Trophoblast cell (in vitro differentiated cells and primary cell): ENCODE measurements at regions not wholly inside any gene's neighbourhood (a gene's known extent, or its start where the extent isn't known, plus 50 kb on each side); places are given as distances from the start of the nearest gene placed in this dataset.
A peak's percentile ranks its signal among the peaks of the same experiment; 100 is the strongest.

Source experiments
- DNase-seq, 2 donors: peaks; one replicate each; pipeline ENCODE4 v3.0.0-alpha.2; 2016
- H2AFZ ChIP-seq: 2 replicates; pipeline ENCODE4 v1.6.1; 2013; ENCODE audit warnings: low read length, moderate library complexity, mild to moderate bottlenecking; ENCODE audit not compliant: insufficient read depth, poor library complexity
- H2AK5ac ChIP-seq: 2 replicates; pipeline ENCODE4 v1.6.1; 2013; ENCODE audit warnings: mild to moderate bottlenecking, low read length
- H2BK120ac ChIP-seq: 2 replicates; pipeline ENCODE4 v1.6.1; 2013; ENCODE audit warnings: low read length, mild to moderate bottlenecking, moderate library complexity; ENCODE audit not compliant: insufficient read depth, poor library complexity
- H2BK12ac ChIP-seq: 2 replicates; pipeline ENCODE4 v1.6.1; 2013; ENCODE audit warnings: mild to moderate bottlenecking, low read length, moderate library complexity
- H2BK5ac ChIP-seq: 2 replicates; pipeline ENCODE4 v1.6.1; 2013; ENCODE audit warnings: low read length, low read depth, moderate library complexity, mild to moderate bottlenecking; ENCODE audit not compliant: poor library complexity
- H3K14ac ChIP-seq: 2 replicates; pipeline ENCODE4 v1.6.1; 2013; ENCODE audit warnings: mild to moderate bottlenecking, low read length
- H3K18ac ChIP-seq: 2 replicates; pipeline ENCODE4 v1.6.1; 2013; ENCODE audit warnings: mild to moderate bottlenecking, low read length
- H3K23ac ChIP-seq: 2 replicates; pipeline ENCODE4 v1.6.1; 2013; ENCODE audit warnings: low read length
- H3K27ac ChIP-seq: 2 replicates; pipeline ENCODE4 v1.5.1; 2013; ENCODE audit warnings: low read depth, mild to moderate bottlenecking, inconsistent platforms, low read length, moderate library complexity
- H3K27me3 ChIP-seq: 2 replicates; pipeline ENCODE4 v1.6.1; 2013; ENCODE audit warnings: inconsistent platforms, mild to moderate bottlenecking, low read length, moderate library complexity; ENCODE audit not compliant: insufficient read depth
- H3K36me3 ChIP-seq, 2 experiments: 1 replicate in 1 of 2; 2 replicates in 1 of 2; pipeline ENCODE4 v1.6.1; 2013; ENCODE audit warnings: low read length in 2 of 2, mild to moderate bottlenecking in 2 of 2, moderate library complexity in 1 of 2; ENCODE audit not compliant: insufficient read depth in 2 of 2, control insufficient read depth in 1 of 2
- H3K4ac ChIP-seq: 2 replicates; pipeline ENCODE4 v1.6.1; 2013; ENCODE audit warnings: low read depth, mild to moderate bottlenecking, low read length, moderate library complexity
- H3K4me1 ChIP-seq, 2 experiments: 1 replicate in 1 of 2; 2 replicates in 1 of 2; pipeline ENCODE4 v1.6.1; 2013; ENCODE audit warnings: low read length in 2 of 2, mild to moderate bottlenecking in 2 of 2, moderate library complexity in 1 of 2; ENCODE audit not compliant: insufficient read depth in 2 of 2, control insufficient read depth in 1 of 2
- H3K4me2 ChIP-seq: 2 replicates; pipeline ENCODE4 v1.6.1; 2013; ENCODE audit warnings: inconsistent platforms, mild to moderate bottlenecking, low read length, moderate library complexity
- H3K4me3 ChIP-seq: 2 replicates; pipeline ENCODE4 v1.5.1; 2013; ENCODE audit warnings: mild to moderate bottlenecking, low read depth, low read length, inconsistent platforms
- H3K79me1 ChIP-seq: one replicate; pipeline ENCODE4 v1.6.1; 2013; ENCODE audit warnings: low read length
- H3K79me2 ChIP-seq: 2 replicates; pipeline ENCODE4 v1.6.1; 2013; ENCODE audit warnings: low read length, mild to moderate bottlenecking; ENCODE audit not compliant: control insufficient read depth, insufficient read depth, poor library complexity
- H3K9ac ChIP-seq: 2 replicates; pipeline ENCODE4 v1.6.1; 2013; ENCODE audit warnings: mild to moderate bottlenecking, low read length
- H3K9me3 ChIP-seq: 2 replicates; pipeline ENCODE4 v1.6.1; 2013; ENCODE audit warnings: low read depth, mild to moderate bottlenecking, control low read depth, inconsistent platforms, low read length; ENCODE audit not compliant: insufficient read depth
- H4K12ac ChIP-seq: 2 replicates; pipeline ENCODE4 v1.6.1; 2013; ENCODE audit warnings: low read depth, mild to moderate bottlenecking, low read length, moderate library complexity
- H4K8ac ChIP-seq: 2 replicates; pipeline ENCODE4 v1.6.1; 2013; ENCODE audit warnings: low read depth, mild to moderate bottlenecking, low read length, moderate library complexity
- H4K91ac ChIP-seq: one replicate; pipeline ENCODE4 v1.6.1; 2013; ENCODE audit warnings: low read depth, mild to moderate bottlenecking, low read length, moderate library complexity
- WGBS: extraction: QIAGEN DNeasy Blood & Tissue Kit; methylation state at CpG from one replicate; pipeline ENCODE4 v1.1.7; 2013; ENCODE audit warnings: missing lambda C conversion rate; ENCODE audit not compliant: insufficient read length, insufficient coverage; ENCODE audit errors: extremely low coverage; 5-methylcytosine and 5-hydroxymethylcytosine counted together

GRCh38 chr4:116489739-116490138 is 595.6 kb downstream of the TRAM1L1 start:
- Histone ChIP-seq H3K9me3 (no peaks in the 10 kb centered on the region), H3K14ac (no peak overlapping the region), H4K8ac (no peak overlapping the region), H3K4me3 (no peak overlapping the region), H3K79me2 (no peaks in the 10 kb centered on the region), H3K9ac (no peak overlapping the region), H3K4ac (no peak overlapping the region), H4K12ac (no peak overlapping the region), H2AK5ac (no peak overlapping the region), H3K4me2 (no peak overlapping the region), H3K27me3 (no peaks in the 10 kb centered on the region), H2BK12ac (no peak overlapping the region), H3K79me1 (no peaks in the 10 kb centered on the region), H4K91ac (no peak overlapping the region), H2AFZ (no peak overlapping the region), H3K4me1 (no peaks in the 10 kb centered on the region), H3K23ac (no peak overlapping the region), H2BK120ac (no peak overlapping the region), H2BK5ac (no peak overlapping the region), H3K18ac (no peak overlapping the region), H3K27ac (no peak overlapping the region), H3K36me3 (no peaks in the 10 kb centered on the region)
- DNase-seq, result peak in 1 of 2 donors; percentile 52

- H4K91ac ChIP-seq, result no peak overlapping the region
- no peak overlapping the region for H3K4me2 ChIP-seq
- H4K12ac ChIP-seq, result no peak overlapping the region
- no peak overlapping the region for H2BK5ac ChIP-seq
- H2AK5ac ChIP-seq, result no peak overlapping the region
- no peaks in the 10 kb centered on the region for H3K27me3 ChIP-seq
- no peak overlapping the region for H3K9ac ChIP-seq
- H3K4me3 ChIP-seq, result no peak overlapping the region
- H4K8ac ChIP-seq, result no peak overlapping the region
- H3K79me1 ChIP-seq, result no peaks in the 10 kb centered on the region
- H3K4ac ChIP-seq, result no peak overlapping the region
- no peak overlapping the region for H2BK120ac ChIP-seq
- H2AFZ ChIP-seq, result no peak overlapping the region
- H2BK12ac ChIP-seq, result no peak overlapping the region
- H3K27ac ChIP-seq, result no peak overlapping the region
- no peaks in the 10 kb centered on the region for H3K4me1 ChIP-seq
- no peaks in the 10 kb centered on the region for H3K36me3 ChIP-seq
- WGBS, result no CpG with 5 or more reads among the region's 2 CpGs
- no peak overlapping the region for H3K18ac ChIP-seq
- H3K14ac ChIP-seq, result no peak overlapping the region
- DNase-seq, result peak in 1 of 2 donors; percentile 30
- no peaks in the 10 kb centered on the region for H3K79me2 ChIP-seq
- H3K9me3 ChIP-seq, result no peaks in the 10 kb centered on the region
- no peak overlapping the region for H3K23ac ChIP-seq
Observed at GRCh38 chr4:116486401-116486800, 599.0 kb downstream of the TRAM1L1 start.

DNA sequence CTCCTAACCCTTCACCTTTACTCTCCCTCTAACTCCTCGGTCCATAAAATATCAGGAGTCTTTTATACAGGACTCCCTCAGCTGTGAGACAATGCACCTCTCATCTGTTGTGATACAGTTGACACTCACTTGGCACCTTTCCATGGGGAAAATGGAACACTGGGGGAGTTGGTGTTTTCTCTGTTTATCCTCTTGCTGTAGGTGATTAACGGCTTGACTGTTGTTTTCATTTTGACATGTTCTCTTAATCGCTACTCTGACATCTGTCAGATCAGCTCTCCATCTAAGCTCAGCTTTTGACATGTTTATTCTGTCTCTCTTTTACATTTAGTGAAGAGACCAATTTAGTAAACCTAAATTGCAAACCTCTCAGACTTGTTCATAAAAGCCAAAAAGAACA is 604.8 kb downstream of the TRAM1L1 start:
- Histone ChIP-seq H3K14ac (no peak overlapping the region), H3K27ac (no peak overlapping the region), H3K79me2 (no peaks in the 10 kb centered on the region), H2BK5ac (no peak overlapping the region), H2AK5ac (no peak overlapping the region), H3K4me3 (no peak overlapping the region), H3K4me1 (no peaks in the 10 kb centered on the region), H4K8ac (no peak overlapping the region), H4K91ac (no peak overlapping the region), H2BK120ac (no peak overlapping the region), H3K36me3 (no peaks in the 10 kb centered on the region), H3K79me1 (no peaks in the 10 kb centered on the region), H3K9me3 (peaks cover 10% of the 10 kb centered on the region), H3K4me2 (no peak overlapping the region), H3K27me3 (no peaks in the 10 kb centered on the region), H3K23ac (no peak overlapping the region), H2BK12ac (no peak overlapping the region), H3K4ac (no peak overlapping the region), H3K9ac (no peak overlapping the region), H2AFZ (no peak overlapping the region), H4K12ac (no peak overlapping the region), H3K18ac (no peak overlapping the region)
- DNase-seq, result no peak
- WGBS, result 100% methylated on average over 1 of the region's 3 CpGs

GRCh38 chr4:116478343-116478742 is 607.0 kb downstream of the TRAM1L1 start:
- H3K9ac ChIP-seq, result no peak overlapping the region
- no peak overlapping the region for H3K4me3 ChIP-seq
- no peak overlapping the region for H3K18ac ChIP-seq
- no peak overlapping the region for H3K27ac ChIP-seq
- no peak overlapping the region for H4K8ac ChIP-seq
- H3K9me3 ChIP-seq, result peaks cover 10% of the 10 kb centered on the region
- H2BK120ac ChIP-seq, result no peak overlapping the region
- no peaks in the 10 kb centered on the region for H3K79me2 ChIP-seq
- WGBS, result no CpG with 5 or more reads among the region's 10 CpGs
- no peak for DNase-seq
- no peaks in the 10 kb centered on the region for H3K79me1 ChIP-seq
- H2AK5ac ChIP-seq, result no peak overlapping the region
- no peak overlapping the region for H4K12ac ChIP-seq
- H2BK12ac ChIP-seq, result no peak overlapping the region
- H4K91ac ChIP-seq, result no peak overlapping the region
- H3K14ac ChIP-seq, result no peak overlapping the region
- H3K27me3 ChIP-seq, result no peaks in the 10 kb centered on the region
- no peak overlapping the region for H3K23ac ChIP-seq
- no peak overlapping the region for H2BK5ac ChIP-seq
- H2AFZ ChIP-seq, result no peak overlapping the region
- H3K36me3 ChIP-seq, result no peaks in the 10 kb centered on the region
- no peak overlapping the region for H3K4me2 ChIP-seq
- no peaks in the 10 kb centered on the region for H3K4me1 ChIP-seq
- no peak overlapping the region for H3K4ac ChIP-seq
